Suprapubic skin (tissue), 4 donors: ENCODE measurements at regions not wholly inside any gene's neighbourhood (a gene's known extent, or its start where the extent isn't known, plus 50 kb on each side); places are given as distances from the start of the nearest gene placed in this dataset.

Experiments
- DNase-seq, 2 donors: peaks; one replicate each; pipeline ENCODE4 v3.0.0-alpha.2; 2019; ENCODE audit warnings: low spot score in 2 of 2
- H3K27ac ChIP-seq: fragments of 200-600 bp; sonication (generic); one replicate; pipeline ENCODE4 v1.5.1; 2019
- H3K27me3 ChIP-seq: fragments of 200-600 bp; sonication (generic); one replicate; pipeline ENCODE4 v1.5.1; 2019
- H3K36me3 ChIP-seq: fragments of 200-600 bp; sonication (generic); one replicate; pipeline ENCODE4 v1.5.1; 2019
- H3K4me1 ChIP-seq: fragments of 200-600 bp; sonication (generic); one replicate; pipeline ENCODE4 v1.5.1; 2019
- H3K4me3 ChIP-seq: fragments of 200-600 bp; sonication (generic); one replicate; pipeline ENCODE4 v1.5.1; 2019; ENCODE audit warnings: mild to moderate bottlenecking
- H3K9me3 ChIP-seq: fragments of 200-600 bp; sonication (generic); one replicate; pipeline ENCODE4 v1.5.1; 2019
- EP300 ChIP-seq: sonication (generic); formaldehyde crosslinking; IDR thresholded peaks from one replicate; pipeline ENCODE4 v1.6.1; 2017; ENCODE audit warnings: antibody characterized with exemption
- POLR2A ChIP-seq, 2 donors: fragments of 450-650 bp; IDR thresholded peaks; one replicate each; pipeline ENCODE4 v1.6.1; 2017; ENCODE audit warnings: antibody characterized with exemption in 2 of 2, mild to moderate bottlenecking in 2 of 2, moderate library complexity in 2 of 2
- POLR2AphosphoS5 ChIP-seq, 3 donors: sonication (generic); formaldehyde crosslinking; IDR thresholded peaks; one replicate each; pipeline ENCODE4 v1.6.1; 2017; ENCODE audit warnings: antibody characterized with exemption in 3 of 3
- WGBS: methylation state at CpG from one replicate; pipeline ENCODE4 v1.1.5; 2018; 5-methylcytosine and 5-hydroxymethylcytosine counted together
- TF ChIP-seq, protein P1 (sequence below), 2 donors: fragments of 200-600 bp in 1 of 2; fragments of 450-650 bp in 1 of 2; sonication (generic) in 1 of 2; IDR thresholded peaks; one replicate each; pipeline ENCODE4 v1.5.1; 2016 to 2019; ENCODE audit warnings: antibody characterized with exemption in 2 of 2, mild to moderate bottlenecking in 1 of 2, moderate library complexity in 1 of 2

- 97% methylated on average over 2 of the region's 2 CpGs for WGBS
- Histone ChIP-seq H3K36me3 (no peaks in the 10 kb centered on the region), H3K4me1 (no peaks in the 10 kb centered on the region), H3K27ac (no peak overlapping the region), H3K4me3 (no peak overlapping the region), H3K27me3 (no peaks in the 10 kb centered on the region), H3K9me3 (no peaks in the 10 kb centered on the region)
- DNase-seq, result no peak
- TF ChIP-seq EP300 (no peak), POLR2AphosphoS5 (IDR thresholded peaks at IDR 0.05) (no peak), POLR2A (IDR thresholded peaks at IDR 0.05) (no peak)
- TF ChIP-seq, protein P1, sequence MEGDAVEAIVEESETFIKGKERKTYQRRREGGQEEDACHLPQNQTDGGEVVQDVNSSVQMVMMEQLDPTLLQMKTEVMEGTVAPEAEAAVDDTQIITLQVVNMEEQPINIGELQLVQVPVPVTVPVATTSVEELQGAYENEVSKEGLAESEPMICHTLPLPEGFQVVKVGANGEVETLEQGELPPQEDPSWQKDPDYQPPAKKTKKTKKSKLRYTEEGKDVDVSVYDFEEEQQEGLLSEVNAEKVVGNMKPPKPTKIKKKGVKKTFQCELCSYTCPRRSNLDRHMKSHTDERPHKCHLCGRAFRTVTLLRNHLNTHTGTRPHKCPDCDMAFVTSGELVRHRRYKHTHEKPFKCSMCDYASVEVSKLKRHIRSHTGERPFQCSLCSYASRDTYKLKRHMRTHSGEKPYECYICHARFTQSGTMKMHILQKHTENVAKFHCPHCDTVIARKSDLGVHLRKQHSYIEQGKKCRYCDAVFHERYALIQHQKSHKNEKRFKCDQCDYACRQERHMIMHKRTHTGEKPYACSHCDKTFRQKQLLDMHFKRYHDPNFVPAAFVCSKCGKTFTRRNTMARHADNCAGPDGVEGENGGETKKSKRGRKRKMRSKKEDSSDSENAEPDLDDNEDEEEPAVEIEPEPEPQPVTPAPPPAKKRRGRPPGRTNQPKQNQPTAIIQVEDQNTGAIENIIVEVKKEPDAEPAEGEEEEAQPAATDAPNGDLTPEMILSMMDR (IDR thresholded peaks at IDR 0.05), result no peak
Observed at GRCh38 chr2:107363806-107364205, 462.9 kb upstream of the RGPD4 start.

DNA sequence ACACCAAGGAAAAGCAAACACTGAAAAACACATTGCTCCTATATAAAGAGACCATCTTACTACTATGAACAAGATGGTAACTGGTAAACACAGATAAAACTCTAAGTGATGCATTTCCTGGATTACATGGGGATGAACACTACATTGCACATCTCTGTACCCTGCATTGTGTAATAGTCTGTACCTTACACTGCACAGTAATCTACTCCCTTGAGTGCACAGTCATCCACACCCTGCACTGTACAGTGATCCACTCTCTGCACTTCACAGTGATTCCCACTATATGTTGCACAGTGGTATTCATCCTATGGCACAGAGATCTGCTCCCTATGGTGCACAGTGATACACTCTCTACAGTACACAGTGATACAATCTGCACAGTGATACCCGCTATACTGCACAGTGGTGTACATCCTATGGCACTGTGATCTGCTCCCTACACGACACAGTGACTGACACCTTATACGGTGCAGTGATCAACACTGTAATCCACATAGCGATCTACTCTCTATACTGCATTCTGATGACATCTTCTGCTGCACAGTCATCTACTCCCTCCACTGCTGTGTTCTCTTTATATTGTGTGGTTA lies 462.2 kb upstream of the RGPD4 start:
- no peak for TF ChIP-seq EP300
- no peak for TF ChIP-seq POLR2AphosphoS5 (IDR thresholded peaks at IDR 0.05)
- TF ChIP-seq, protein P1 (IDR thresholded peaks at IDR 0.05), result no peak
- no peak for TF ChIP-seq POLR2A (IDR thresholded peaks at IDR 0.05)
- H3K27me3 ChIP-seq, result no peaks in the 10 kb centered on the region
- H3K27ac ChIP-seq, result no peak overlapping the region
- H3K4me1 ChIP-seq, result no peaks in the 10 kb centered on the region
- no peaks in the 10 kb centered on the region for H3K9me3 ChIP-seq
- WGBS, result 93% methylated on average over 4 of the region's 4 CpGs
- no peak for DNase-seq
- H3K36me3 ChIP-seq, result no peaks in the 10 kb centered on the region
- no peak overlapping the region for H3K4me3 ChIP-seq

- Histone ChIP-seq H3K9me3 (no peaks in the 10 kb centered on the region), H3K4me1 (no peaks in the 10 kb centered on the region), H3K4me3 (no peak overlapping the region), H3K27ac (no peak overlapping the region), H3K36me3 (no peaks in the 10 kb centered on the region), H3K27me3 (no peaks in the 10 kb centered on the region)
- 62% methylated on average over 4 of the region's 4 CpGs for WGBS
- no peak for DNase-seq
- TF ChIP-seq POLR2A (IDR thresholded peaks at IDR 0.05) (no peak), POLR2AphosphoS5 (IDR thresholded peaks at IDR 0.05) (no peak), EP300 (no peak)
- TF ChIP-seq, protein P1 (IDR thresholded peaks at IDR 0.05), result no peak
Observed at GRCh38 chr2:107374249-107374648, 452.4 kb upstream of the RGPD4 start.

DNA sequence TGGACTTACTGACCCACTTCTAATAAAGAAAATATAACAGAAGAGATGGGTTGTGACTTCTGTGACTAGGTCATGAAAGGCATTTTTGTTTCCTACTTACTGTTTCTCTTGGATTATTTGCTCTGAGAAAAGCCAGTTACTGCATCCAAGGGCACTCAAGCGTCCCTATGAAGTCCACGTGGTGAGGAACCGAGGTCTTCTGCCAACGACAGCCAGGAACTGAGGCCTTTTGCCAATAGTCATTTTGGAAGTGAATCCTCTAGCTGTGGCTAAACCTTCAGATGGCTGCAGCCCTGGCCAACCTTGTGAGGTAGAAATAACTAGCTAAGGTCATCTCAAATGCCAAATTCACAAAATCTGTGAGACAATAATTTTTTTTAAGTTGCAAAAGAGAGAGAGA lies 449.8 kb upstream of the RGPD4 start:
- no peaks in the 10 kb centered on the region for H3K27me3 ChIP-seq
- 78% methylated on average over 4 of the region's 4 CpGs for WGBS
- no peaks in the 10 kb centered on the region for H3K9me3 ChIP-seq
- H3K4me1 ChIP-seq, result no peaks in the 10 kb centered on the region
- no peak for TF ChIP-seq EP300
- TF ChIP-seq, protein P1 (IDR thresholded peaks at IDR 0.05), result no peak
- no peak for TF ChIP-seq POLR2A (IDR thresholded peaks at IDR 0.05)
- TF ChIP-seq POLR2AphosphoS5 (IDR thresholded peaks at IDR 0.05), result no peak
- H3K36me3 ChIP-seq, result no peaks in the 10 kb centered on the region
- DNase-seq, result no peak
- no peak overlapping the region for H3K27ac ChIP-seq
- H3K4me3 ChIP-seq, result no peak overlapping the region

GRCh38 chr2:107380912-107381311 lies 445.8 kb upstream of the RGPD4 start:
- H3K36me3 ChIP-seq, result no peaks in the 10 kb centered on the region
- no peaks in the 10 kb centered on the region for H3K4me1 ChIP-seq
- no peaks in the 10 kb centered on the region for H3K9me3 ChIP-seq
- no peak for DNase-seq
- 55% methylated on average over 2 of the region's 2 CpGs for WGBS
- no peaks in the 10 kb centered on the region for H3K27me3 ChIP-seq
- TF ChIP-seq, protein P1 (IDR thresholded peaks at IDR 0.05), result no peak
- TF ChIP-seq EP300 (no peak), POLR2AphosphoS5 (IDR thresholded peaks at IDR 0.05) (no peak), POLR2A (IDR thresholded peaks at IDR 0.05) (no peak)
- no peak overlapping the region for H3K4me3 ChIP-seq
- H3K27ac ChIP-seq, result no peak overlapping the region
